DMS 273 (cell line): ENCODE measurements at regions not wholly inside any gene's neighbourhood (a gene's known extent, or its start where the extent isn't known, plus 50 kb on each side); places are given as distances from the start of the nearest gene placed in this dataset.

ENCODE experiments used
- DNase-seq: peaks from one replicate; lab custom pipeline; 2025; ENCODE audit not compliant: unreplicated experiment; lab: John Stamatoyannopoulos, UW

DNA sequence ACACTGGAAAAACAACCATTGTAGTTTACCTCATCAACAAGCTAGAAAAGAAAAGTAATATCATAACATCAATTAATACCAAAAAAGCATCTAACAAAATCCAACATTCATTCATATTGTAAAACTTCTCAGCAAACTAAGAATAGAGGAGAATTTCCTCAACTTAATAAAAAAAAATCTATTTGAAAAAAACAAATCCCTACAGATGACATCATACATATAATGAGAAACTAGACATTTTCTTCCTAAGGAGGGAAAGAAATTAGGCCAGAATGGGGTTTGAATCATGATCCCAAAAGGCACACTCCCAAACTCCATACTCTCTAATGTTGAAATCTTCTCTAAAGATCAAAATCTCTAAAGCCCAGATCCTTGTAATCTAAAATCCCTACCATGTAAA, 460.0 kb downstream of the IRS1 start:
- DNase-seq: no peak

- DNase-seq: no peak
These were observed 460.8 kb downstream of the IRS1 start for GRCh38 chr2:226338825-226339224.

GRCh38 chr2:226337941-226338600, 461.5 kb downstream of the IRS1 start:
- DNase-seq: no peak

DNA sequence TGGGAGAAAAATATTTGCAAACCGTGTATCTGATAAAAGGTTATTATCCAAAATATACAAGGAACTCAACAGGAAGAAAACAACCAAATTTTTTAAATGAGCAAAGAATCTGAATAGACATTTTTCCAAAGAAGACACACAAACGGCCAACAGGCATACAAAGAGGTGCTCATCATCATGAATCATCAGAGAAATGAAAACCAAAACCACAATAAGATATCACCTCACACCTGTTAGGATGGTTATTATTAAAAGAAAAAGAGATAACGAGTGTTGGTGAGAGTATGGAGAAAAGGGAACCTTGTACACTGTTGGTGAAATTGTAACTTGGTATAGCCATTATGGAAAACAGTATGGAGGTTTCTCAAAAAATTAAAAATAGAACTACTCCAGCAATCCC, 463.3 kb downstream of the IRS1 start:
- no peak for DNase-seq

GRCh38 chr2:226334981-226335720, 464.5 kb downstream of the IRS1 start:
- no peak for DNase-seq

GRCh38 chr2:226333388-226333787, 466.2 kb downstream of the IRS1 start:
- DNase-seq: no peak

DNA sequence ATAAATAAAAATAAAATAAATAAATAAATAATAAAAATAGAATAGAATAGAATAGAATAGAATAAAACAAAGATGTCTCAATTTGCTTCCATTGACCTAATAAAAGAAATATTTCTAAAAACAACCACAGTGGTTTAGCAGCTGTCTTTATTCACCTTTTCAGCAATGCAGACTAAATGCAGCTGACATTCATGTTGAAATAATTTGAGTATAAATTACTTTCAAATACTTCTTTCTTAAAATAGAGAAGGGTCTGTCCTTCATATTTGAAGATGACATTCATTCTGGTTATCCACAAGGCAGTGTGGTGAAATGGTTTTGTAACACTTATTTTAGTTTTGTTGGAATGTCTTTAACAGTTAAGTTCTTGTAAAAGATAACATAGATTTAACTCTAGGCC, 469.4 kb downstream of the IRS1 start:
- DNase-seq: no peak

GRCh38 chr2:226329180-226329579, 470.4 kb downstream of the IRS1 start:
- DNase-seq: no peak

DNA sequence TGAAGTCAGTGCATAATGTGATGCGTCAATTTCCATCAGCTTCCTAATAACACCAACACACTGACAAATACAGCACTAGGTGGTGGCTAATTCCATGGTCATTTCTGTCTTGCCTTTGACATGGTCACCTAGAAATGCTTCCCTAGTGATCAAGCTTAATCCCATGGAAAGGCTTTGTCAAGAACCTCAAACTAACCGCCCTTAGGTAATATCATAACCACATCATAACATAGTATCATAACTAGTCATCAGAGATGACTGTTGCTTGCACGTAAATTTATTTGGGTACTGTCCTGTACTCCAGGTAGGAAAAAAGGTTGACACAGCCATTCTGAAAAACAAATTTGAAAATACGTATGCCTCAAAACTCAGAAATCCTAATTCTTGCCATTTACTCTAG, 471.8 kb downstream of the IRS1 start:
- DNase-seq: no peak

DNA sequence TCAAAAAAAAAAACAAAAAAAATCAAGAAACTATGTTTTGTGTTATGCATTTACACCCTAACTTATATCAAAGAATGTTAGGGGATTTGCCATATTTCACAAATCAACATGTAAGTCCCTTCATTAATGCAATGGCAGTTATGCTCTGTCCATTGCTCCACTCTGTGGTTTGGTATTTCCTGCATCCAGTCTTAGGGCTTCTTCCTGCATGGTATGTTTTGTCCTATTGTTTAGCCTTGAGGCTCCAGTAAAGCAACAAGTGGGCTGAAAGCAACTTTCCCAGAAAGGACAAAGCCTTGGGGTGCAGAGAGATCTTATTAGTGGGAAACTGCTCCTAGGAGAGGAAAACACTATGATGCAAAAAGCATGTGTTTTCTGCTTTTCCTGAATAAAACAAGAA, 474.1 kb downstream of the IRS1 start:
- no peak for DNase-seq

- no peak for DNase-seq
These were observed 479.3 kb downstream of the IRS1 start for GRCh38 chr2:226320076-226320948.

DNA sequence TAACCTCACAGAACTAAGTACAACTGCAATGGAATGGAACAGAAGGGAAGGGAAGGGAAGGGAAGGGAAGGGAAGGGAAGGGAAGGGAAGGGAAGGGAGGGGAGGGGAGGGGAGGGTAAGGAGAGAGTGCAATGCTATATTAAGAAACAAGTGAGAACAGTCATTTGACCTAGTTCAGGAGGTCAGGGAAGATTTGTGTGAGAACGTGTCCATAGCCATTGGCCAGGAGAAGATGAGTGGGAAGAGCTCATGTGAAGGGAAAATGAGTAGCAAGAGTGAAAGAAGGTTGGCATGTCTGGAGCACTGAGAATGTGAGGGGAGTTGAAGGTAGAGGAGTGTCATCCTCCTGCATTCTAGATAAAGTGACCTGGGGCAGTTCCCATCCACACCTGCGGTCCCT, 481.6 kb downstream of the IRS1 start:
- DNase-seq: no peak

DNA sequence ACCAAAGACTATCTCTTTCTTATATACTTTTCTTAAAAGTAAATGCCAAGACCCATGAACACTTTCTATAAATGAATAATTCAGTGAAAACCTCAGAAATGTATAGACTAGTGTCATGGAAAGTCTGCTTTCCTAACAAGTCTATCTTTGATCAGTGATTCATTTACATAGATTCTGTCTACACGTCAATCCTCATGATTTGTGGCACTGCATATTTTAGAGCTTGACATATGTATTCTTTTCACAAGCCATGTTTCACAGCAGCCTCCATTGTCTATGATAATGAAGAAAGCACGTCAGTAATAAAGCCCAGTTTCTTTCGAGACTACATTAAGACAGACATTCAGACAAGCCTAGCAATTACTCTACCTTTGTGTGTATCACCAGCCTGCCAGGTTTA, 486.6 kb downstream of the IRS1 start:
- no peak for DNase-seq

DNA sequence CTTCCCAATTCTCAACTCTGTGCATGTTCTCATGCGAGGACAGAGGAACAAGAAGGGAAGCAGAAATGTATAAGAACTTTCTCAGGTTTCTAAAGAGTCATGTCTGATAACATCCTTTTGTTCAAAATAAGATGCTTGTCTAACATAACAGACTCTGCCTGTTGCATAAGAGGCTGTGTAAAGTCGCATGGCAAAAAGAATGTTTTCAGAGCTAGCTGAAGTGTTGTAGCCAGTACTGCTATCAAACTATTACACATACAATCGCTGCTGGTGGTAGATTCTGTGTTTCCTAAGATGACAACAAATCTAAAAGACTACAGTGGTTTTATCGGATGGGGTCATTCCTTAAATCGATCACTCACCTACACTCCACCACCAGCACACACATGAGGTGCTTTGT, 487.5 kb downstream of the IRS1 start:
- no peak for DNase-seq

DNA sequence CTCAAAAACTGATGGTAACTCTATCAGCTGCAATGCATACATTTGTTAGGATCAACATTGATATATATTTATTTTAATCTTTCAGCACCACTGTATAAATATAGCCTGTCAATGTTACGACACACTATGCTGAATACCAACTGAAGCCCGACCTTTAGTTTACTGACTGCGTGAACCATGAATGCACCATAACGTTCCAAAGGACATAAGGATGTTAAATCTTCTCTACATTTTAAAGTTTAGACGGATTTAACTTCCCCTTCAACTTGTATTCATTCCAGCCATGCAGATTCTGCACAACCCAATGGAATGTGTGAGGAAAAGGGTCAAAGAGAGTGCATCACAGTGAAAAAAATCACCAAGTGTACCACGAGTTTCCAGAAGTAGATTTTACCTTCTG, 489.5 kb downstream of the IRS1 start:
- no peak for DNase-seq

DNA sequence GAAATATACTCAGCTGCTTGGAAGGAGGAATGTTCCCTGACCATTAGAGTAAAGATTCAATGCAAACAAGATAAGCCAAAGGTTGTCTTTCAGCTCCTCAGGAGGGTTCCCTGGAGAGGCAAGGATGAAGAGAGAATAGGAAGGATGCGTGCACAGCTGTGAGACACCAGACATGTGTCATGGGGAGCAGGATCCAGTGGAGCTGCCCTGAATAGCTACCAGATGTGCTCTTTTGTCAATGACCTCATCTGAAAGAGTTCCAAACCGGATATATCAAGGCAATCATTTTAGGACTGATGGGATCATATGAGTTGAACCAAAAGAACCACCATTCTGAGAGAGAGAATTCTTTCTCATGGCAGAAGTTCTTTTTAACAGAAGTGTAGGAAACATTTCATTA, 490.6 kb downstream of the IRS1 start:
- DNase-seq: peak; percentile 12

DNA sequence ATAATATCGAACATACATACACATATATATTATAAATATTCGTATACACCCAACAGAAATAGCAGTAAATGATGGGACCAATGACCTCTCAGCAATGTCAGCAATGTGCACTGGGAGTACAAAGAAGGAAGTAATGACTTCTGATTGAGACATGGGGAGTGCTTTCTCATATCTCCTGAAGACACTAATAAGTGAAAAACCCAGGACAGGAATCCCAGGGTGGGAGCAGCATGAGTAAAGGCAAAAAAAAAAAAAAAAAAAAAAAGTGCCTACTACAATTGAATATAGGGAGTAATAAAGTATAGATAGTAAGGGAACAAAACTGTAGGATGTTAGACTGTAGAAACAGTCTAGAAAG, 491.3 kb downstream of the IRS1 start:
- DNase-seq: no peak

GRCh38 chr2:226307487-226308322, 491.9 kb downstream of the IRS1 start:
- no peak for DNase-seq

DNA sequence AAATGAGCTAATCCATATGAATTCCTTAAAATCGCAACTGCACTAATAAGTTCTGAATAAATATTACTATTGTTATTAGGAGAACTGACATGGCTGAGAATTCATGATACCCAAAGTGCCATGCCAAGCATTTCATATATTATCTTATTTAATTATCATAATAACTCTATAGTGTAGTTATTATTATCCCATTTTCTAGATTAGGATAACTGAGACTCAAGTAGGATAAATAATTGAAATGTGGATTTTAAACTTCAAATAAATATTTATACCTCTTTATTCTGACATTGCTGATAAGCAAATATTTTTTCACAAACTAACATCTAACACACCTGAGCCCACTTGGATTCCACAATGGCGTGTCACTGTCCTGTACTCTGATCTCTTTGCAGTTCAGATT, 492.7 kb downstream of the IRS1 start:
- no peak for DNase-seq

GRCh38 chr2:226304308-226304707, 495.3 kb downstream of the IRS1 start:
- no peak for DNase-seq

- no peak for DNase-seq
These were observed 495.9 kb downstream of the IRS1 start for GRCh38 chr2:226303707-226304106.
